MM.1S (cell line): ENCODE measurements at regions not wholly inside any gene's neighbourhood (a gene's known extent, or its start where the extent isn't known, plus 50 kb on each side); places are given as distances from the start of the nearest gene placed in this dataset.

Experiments used
- CTCF ChIP-seq: fragments of 300-600 bp; sonication (generic); IDR thresholded peaks from 2 replicates; pipeline ENCODE4 v1.5.1; 2016; ENCODE audit warnings: antibody characterized with exemption, low read length, mixed read lengths
- EZH2phosphoT487 ChIP-seq: fragments of 300-600 bp; sonication (generic); IDR thresholded peaks from 2 replicates; pipeline ENCODE4 v1.6.1; 2018; ENCODE audit warnings: antibody characterized with exemption, low read length

- TF ChIP-seq CTCF (no peak), EZH2phosphoT487 (no peak)
Observed at GRCh38 chr1:82640352-82640751, 839.6 kb downstream of the ADGRL2 start.
